GM15510 (cell line): ENCODE measurements at regions not wholly inside any gene's neighbourhood (a gene's known extent, or its start where the extent isn't known, plus 50 kb on each side); places are given as distances from the start of the nearest gene placed in this dataset.

ENCODE experiments used
- POLR2A ChIP-seq: IDR thresholded peaks from 3 replicates; pipeline ENCODE4 v1.6.1; 2011; ENCODE audit warnings: borderline replicate concordance; ENCODE audit not compliant: insufficient read length; ENCODE audit errors: extremely low read depth

- TF ChIP-seq POLR2A: no peak
These were observed 241.0 kb downstream of the DLL1 start for GRCh38 chr6:170049641-170050561.

- TF ChIP-seq POLR2A: no peak
These were observed 242.1 kb downstream of the DLL1 start for GRCh38 chr6:170048615-170049256.

GRCh38 chr6:170047823-170048222 lies 243.1 kb downstream of the DLL1 start:
- TF ChIP-seq POLR2A: no peak

- TF ChIP-seq POLR2A: no peak
These were observed 243.9 kb downstream of the DLL1 start for GRCh38 chr6:170046791-170047626.

- TF ChIP-seq POLR2A: no peak
These were observed 244.8 kb downstream of the DLL1 start for GRCh38 chr6:170045981-170046667.

- no peak for TF ChIP-seq POLR2A
These were observed 245.3 kb downstream of the DLL1 start for GRCh38 chr6:170045563-170045960.

- TF ChIP-seq POLR2A: no peak
These were observed 245.9 kb downstream of the DLL1 start for GRCh38 chr6:170044836-170045562.

GRCh38 chr6:170043881-170044790 lies 246.7 kb downstream of the DLL1 start:
- TF ChIP-seq POLR2A: no peak

GRCh38 chr6:170043150-170043819 lies 247.6 kb downstream of the DLL1 start:
- TF ChIP-seq POLR2A: no peak

- TF ChIP-seq POLR2A: no peak
These were observed 248.2 kb downstream of the DLL1 start for GRCh38 chr6:170042596-170043118.

GRCh38 chr6:170042123-170042522 lies 248.8 kb downstream of the DLL1 start:
- no peak for TF ChIP-seq POLR2A

GRCh38 chr6:170041526-170041925 lies 249.4 kb downstream of the DLL1 start:
- TF ChIP-seq POLR2A: no peak
